ENCODE measurements at regions not wholly inside any gene's neighbourhood (a gene's known extent, or its start where the extent isn't known, plus 50 kb on each side); places are given as distances from the start of the nearest gene placed in this dataset.

DNA sequence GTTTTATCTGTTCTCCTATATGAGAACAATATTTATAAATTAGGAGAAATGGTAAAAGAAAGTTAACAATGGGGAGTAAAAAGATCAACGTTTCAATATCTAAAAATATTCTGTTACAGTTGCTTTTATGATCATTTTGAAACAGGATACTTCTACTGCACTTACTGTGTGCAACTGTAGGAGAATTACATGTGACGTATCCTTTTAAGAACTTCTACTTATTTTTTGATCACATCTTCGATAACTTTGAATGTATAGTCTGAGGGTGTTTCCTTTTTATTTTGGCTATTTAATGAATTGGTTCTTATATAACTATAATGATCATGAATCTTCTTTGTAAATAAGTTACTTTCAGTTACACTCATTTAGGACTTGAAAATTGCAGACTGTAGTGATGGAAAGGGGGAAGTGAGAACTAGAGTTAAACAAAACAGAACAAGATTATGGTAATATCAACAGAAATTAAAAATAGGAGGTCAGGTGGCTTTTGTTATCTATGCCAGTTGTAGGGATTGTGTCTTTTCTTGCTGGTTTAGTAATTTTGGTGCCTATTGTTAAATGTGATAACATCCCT lies 109.9 kb downstream of the MSTN start:
- ATAC-seq (no peak), FAIRE-seq (no peak), DNase-seq (ENCODE audit: low spot score) (no peak)
- WGBS (ENCODE audit: low lambda C conversion rate): 32% methylated on average over 3 of the region's 3 CpGs
- in situ Hi-C loops (cut with HindIII; ENCODE audit: extremely low pct_ligation_motif_present, low pct_unique_long_range_greater_than_20kb): no loop called here
- Histone ChIP-seq H4K20me1 (ENCODE audit: insufficient read depth, low read length) (no peaks in the 10 kb centered on the region), H3K4me3 (replicated peaks in 1 of 3; ENCODE audit: insufficient read depth in 1 of 3, low read depth in 2 of 3, low read length in 3 of 3) (no peak overlapping the region), H3K79me2 (ENCODE audit: insufficient read depth, low read length) (no peaks in the 10 kb centered on the region), H3K27ac (ENCODE audit: extremely low read length, insufficient read depth, low read length) (no peak overlapping the region), H3K4me1 (ENCODE audit: insufficient read depth, low read length) (no peaks in the 10 kb centered on the region), H3K9me3 (ENCODE audit: low read length) (no peaks in the 10 kb centered on the region), H3K9ac (ENCODE audit: insufficient read depth, low read depth, low read length) (no peak overlapping the region), H3K27me3 (ENCODE audit: control insufficient read depth in 1 of 2, insufficient read depth in 2 of 2, low read length in 2 of 2) (no peaks in the 10 kb centered on the region), H3K36me3 (replicated peaks in 1 of 2; ENCODE audit: control insufficient read depth in 1 of 2, insufficient read depth in 2 of 2, low read length in 2 of 2) (no peaks in the 10 kb centered on the region), H2AFZ (ENCODE audit: low read length) (no peak overlapping the region), H3K4me2 (ENCODE audit: low read depth, low read length) (no peak overlapping the region)
- CTCF ChIA-PET (ENCODE audit: low intra/inter-chr PET ratio, low total read pairs): no interaction called here
- TF ChIP-seq PHB2 (IDR thresholded peaks at IDR 0.05; ENCODE audit: partially characterized antibody): no peak
- no peak for TF ChIP-seq ZNF761 (CRISPR knock-in tag; conservative IDR thresholded peaks at IDR 0.05)
- TF ChIP-seq ZNF773 (CRISPR knock-in tag; IDR thresholded peaks at IDR 0.05; ENCODE audit: borderline replicate concordance): no peak
- TF ChIP-seq ATM (IDR thresholded peaks at IDR 0.05; ENCODE audit: borderline replicate concordance): no peak
- no peak for TF ChIP-seq GATAD1 (CRISPR knock-in tag; IDR thresholded peaks at IDR 0.05)
- TF ChIP-seq KDM4B (CRISPR knock-in tag; IDR thresholded peaks at IDR 0.05): no peak
- TF ChIP-seq NAIF1 (CRISPR knock-in tag; IDR thresholded peaks at IDR 0.05; ENCODE audit: borderline replicate concordance): no peak
- TF ChIP-seq, protein P1, sequence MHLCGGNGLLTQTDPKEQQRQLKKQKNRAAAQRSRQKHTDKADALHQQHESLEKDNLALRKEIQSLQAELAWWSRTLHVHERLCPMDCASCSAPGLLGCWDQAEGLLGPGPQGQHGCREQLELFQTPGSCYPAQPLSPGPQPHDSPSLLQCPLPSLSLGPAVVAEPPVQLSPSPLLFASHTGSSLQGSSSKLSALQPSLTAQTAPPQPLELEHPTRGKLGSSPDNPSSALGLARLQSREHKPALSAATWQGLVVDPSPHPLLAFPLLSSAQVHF (CRISPR knock-in tag; IDR thresholded peaks at IDR 0.05): no peak
- no peak for TF ChIP-seq ZFP36 (IDR thresholded peaks at IDR 0.05; ENCODE audit: borderline replicate concordance, low read depth, low read length, partially characterized antibody)
- TF ChIP-seq ZNF644 (CRISPR knock-in tag; IDR thresholded peaks at IDR 0.05; ENCODE audit: low read depth): no peak
- no peak for TF ChIP-seq ZC3H13 (CRISPR knock-in tag; IDR thresholded peaks at IDR 0.05)
- no peak for TF ChIP-seq ZNF138 (CRISPR knock-in tag; IDR thresholded peaks at IDR 0.05; ENCODE audit: low read depth)
- no peak for TF ChIP-seq GATAD2A (CRISPR knock-in tag; IDR thresholded peaks at IDR 0.05)
- TF ChIP-seq PAX8 (CRISPR knock-in tag; IDR thresholded peaks at IDR 0.05; ENCODE audit: borderline replicate concordance): no peak
- TF ChIP-seq ZNF3 (CRISPR knock-in tag; IDR thresholded peaks at IDR 0.05): no peak
- no peak for TF ChIP-seq SP140L (CRISPR knock-in tag; IDR thresholded peaks at IDR 0.05; ENCODE audit: borderline replicate concordance)
- no peak for TF ChIP-seq ZNF766 (CRISPR knock-in tag; IDR thresholded peaks at IDR 0.05; ENCODE audit: borderline replicate concordance)
- no peak for TF ChIP-seq MLLT10 (CRISPR knock-in tag; IDR thresholded peaks at IDR 0.05)
- BruUV-seq (replicated peaks): no TSS peak
- POLR2A ChIA-PET: no interaction called here
- intact Hi-C loops (cut with micrococcal nuclease; ENCODE audit: unreplicated experiment): no loop called here

All from HepG2 (cell line).